ENCODE measurements at regions not wholly inside any gene's neighbourhood (a gene's known extent, or its start where the extent isn't known, plus 50 kb on each side); places are given as distances from the start of the nearest gene placed in this dataset.
"Not testable (repeated sequence)": the region's sequence is repeated elsewhere in the genome, so short reads cannot be mapped to it uniquely, and the experiment has no call there.

DNA sequence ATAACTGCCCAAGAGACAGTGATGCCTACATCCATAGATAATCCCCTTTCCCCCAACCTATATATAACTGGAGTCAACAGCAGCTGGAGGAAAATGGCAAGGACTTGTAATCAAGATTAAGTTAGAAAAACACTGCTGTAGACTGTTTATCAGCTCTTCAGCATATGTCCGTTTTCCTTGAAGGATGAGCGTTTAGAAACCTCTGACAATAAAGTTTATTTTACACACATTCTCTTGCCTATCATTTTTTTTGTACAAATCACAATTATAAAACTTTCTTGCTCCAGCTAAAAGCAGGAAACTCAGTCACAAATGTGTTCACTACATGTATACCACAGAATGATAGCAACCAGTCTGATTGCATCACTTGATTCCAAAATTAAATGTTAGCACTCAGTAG lies 50.8 kb downstream of the PPIAL4G start:
- H3K27ac ChIP-seq: peak overlapping the region; percentile 73 to 92
- H3K27me3 ChIP-seq; intact Hi-C loops (cut with DNase I; ENCODE audit: low total_unique reads); H3K4me1 ChIP-seq; DNase-seq (ENCODE audit: low spot score in 2 of 2); H3K9me3 ChIP-seq; H3K36me3 ChIP-seq: not testable (repeated sequence)
- peak overlapping the region in 1 of 3 donors; percentile 34 for H3K4me3 ChIP-seq

DNA sequence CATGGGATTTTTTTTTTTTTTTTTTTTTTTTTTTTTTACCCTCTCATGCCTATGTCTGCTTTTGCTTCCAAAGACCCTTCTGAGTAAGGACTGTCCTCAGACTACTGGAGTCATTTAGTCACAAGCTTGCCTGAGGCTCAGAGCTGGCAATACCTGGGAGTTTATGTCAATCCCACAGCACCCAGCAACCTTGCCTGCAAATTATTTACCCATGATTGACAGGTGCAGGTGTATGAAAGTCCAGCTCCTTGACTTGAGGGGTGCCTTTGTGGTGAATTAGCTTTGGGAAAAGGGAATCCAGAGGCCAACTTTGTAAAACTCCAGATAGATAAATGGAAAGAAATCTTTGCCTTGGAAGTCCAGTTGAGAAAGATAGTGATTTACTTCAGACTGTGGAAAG lies 53.2 kb downstream of the PPIAL4G start:
- H3K36me3 ChIP-seq; H3K4me1 ChIP-seq; intact Hi-C loops (cut with DNase I; ENCODE audit: low total_unique reads); DNase-seq (ENCODE audit: low spot score in 2 of 2); H3K27me3 ChIP-seq; H3K4me3 ChIP-seq; H3K9me3 ChIP-seq: not testable (repeated sequence)
- H3K27ac ChIP-seq: peak overlapping the region; percentile 52 to 55

DNA sequence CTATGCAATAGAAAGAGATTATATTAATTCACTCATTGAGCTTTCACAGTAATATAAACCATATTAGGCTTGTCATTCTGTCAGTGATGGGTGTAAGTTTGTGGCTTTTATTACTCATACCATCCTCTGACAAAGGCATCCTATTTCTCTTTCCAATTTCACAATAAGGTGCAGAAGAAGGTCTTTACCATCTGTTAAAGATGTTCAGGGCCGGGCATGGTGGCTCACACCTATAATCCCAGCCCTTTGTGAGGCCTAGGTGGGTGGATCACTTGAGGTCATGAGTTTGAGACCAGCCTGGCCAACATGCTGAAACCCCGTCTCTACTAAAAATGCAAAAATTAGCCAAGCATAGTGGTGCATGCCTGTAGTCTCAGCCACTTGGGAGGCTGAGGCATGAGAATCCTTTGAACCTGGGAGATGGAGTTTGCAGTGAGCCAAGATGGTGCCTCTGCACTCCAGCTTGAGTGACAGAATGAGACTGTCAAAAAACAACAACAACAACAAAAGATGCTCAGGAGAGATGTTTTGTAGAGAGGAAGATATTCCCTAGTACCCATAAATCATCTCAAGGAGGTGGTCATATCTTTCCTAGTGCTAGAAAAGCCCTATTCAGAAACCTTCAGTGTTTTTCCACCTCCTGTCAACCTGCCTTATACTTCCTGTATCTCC lies 56.0 kb downstream of the PPIAL4G start:
- intact Hi-C loops (cut with DNase I; ENCODE audit: low total_unique reads): not testable (repeated sequence)

DNA sequence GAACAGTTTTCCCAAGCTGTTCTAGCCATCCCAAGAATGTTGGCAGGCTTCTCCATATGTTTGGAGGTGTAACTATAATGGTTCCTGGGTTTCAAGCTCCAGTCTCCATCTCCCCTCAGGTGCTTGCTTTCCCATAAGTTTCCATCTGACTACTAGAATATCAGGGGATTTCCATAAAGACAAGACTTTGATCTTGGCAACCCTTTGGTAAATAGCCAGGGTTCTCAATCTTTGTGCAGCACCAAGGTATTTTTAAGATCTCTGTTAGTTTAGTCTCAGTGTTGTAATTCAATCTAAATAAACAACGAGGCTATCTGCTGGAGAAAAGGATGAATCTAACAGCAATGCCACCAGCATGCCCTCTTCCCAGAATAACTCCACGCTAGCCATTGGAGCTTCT lies 56.7 kb downstream of the PPIAL4G start:
- H3K9me3 ChIP-seq; intact Hi-C loops (cut with DNase I; ENCODE audit: low total_unique reads); DNase-seq (ENCODE audit: low spot score in 2 of 2); H3K36me3 ChIP-seq; H3K4me3 ChIP-seq; H3K27me3 ChIP-seq; H3K27ac ChIP-seq; H3K4me1 ChIP-seq: not testable (repeated sequence)

More for the DNA sequence above, 56.0 kb downstream of the PPIAL4G start:
- H3K9me3 ChIP-seq; H3K4me3 ChIP-seq; H3K27me3 ChIP-seq; H3K27ac ChIP-seq; H3K4me1 ChIP-seq; DNase-seq (ENCODE audit: low spot score in 2 of 2); H3K36me3 ChIP-seq: not testable (repeated sequence)

DNA sequence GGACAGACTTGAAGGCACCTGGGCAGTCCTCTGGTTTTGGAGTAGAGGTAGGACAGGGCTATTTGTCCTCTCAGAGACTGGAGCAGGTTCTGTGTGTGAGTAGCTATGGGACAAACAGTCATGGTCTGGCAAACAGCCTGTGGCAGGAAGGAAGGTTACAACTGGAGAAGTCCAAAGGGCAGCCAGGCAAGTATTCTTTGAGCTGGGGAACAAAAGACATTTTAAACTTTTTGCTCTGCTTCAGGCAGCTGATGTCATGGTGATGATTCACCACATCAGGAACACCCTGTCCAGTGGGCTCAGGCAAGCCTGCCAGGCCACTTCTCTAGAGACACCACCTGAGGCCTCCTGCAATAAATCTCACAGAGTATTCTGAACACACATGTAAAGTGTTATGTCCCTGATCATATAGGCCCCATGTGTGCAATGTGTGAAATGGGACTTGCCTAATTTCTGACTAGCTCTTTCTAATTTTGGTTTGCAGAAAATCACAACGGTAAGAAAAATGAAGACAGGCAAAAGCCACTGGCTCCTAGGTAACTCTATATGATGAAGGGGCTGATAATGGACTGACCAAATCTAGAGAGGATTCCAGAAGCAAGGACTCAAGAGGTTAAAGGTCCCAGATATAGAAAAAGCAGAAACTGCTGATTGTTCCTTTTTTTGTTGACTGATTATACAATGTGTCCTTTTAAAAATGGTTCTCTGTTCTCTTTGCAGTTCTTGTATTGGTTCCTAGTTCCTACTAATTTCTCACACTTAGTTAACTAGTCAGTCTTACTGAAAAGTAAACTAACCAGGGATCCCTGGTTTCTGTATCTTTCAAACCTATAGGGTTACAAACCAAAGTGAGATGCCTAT lies 58.7 kb downstream of the PPIAL4G start:
- H3K9me3 ChIP-seq; H3K4me1 ChIP-seq; intact Hi-C loops (cut with DNase I; ENCODE audit: low total_unique reads); H3K27me3 ChIP-seq; H3K4me3 ChIP-seq; H3K36me3 ChIP-seq: not testable (repeated sequence)
- peak overlapping the region; percentile 42 to 77 for H3K27ac ChIP-seq
- peak; percentile 65 to 80 for DNase-seq (ENCODE audit: low spot score in 2 of 2)

DNA sequence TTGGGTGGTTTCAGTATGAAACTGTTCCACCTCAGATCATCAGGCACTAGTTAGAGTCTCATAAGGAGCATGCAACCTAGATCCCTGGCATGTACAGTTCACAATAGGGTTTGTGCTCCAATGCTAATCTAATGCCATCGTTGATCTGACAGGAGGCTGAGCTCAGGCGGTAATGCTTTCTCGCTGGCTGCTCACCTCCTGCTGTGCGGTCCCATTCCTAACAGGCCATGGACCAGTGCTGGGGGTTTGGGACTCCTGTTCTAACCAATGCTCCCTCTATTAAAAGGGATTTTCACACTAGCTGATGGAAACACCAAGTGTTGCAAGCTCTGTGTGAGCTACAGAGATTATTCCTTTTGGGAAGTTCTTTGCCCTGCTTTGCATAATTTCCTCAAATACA lies 60.2 kb downstream of the PPIAL4G start:
- H3K9me3 ChIP-seq; H3K36me3 ChIP-seq; H3K4me3 ChIP-seq; DNase-seq (ENCODE audit: low spot score in 2 of 2); H3K27me3 ChIP-seq; intact Hi-C loops (cut with DNase I; ENCODE audit: low total_unique reads); H3K4me1 ChIP-seq: not testable (repeated sequence)
- peak overlapping the region; percentile 42 to 77 for H3K27ac ChIP-seq

DNA sequence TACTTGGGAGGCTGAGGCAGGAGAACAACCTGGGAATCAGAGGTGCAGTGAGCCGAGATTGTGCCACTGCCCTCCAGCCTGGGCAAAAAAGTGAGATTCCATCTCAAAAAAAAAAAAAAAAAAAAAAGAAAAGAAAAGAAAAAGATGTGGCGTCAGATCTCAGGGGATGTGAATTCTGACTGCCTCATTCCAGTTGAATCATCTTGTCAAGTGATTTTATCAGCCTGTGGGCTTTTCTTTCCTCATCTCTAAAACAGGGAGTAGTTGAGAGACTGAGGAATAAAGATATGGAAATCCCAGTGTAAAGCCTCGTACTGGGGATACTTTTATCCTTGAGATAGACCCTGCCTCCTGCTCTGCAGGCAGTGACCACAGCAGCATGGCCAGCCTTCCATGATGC lies 65.9 kb downstream of the PPIAL4G start:
- intact Hi-C loops (cut with DNase I; ENCODE audit: low total_unique reads): not testable (repeated sequence)

DNA sequence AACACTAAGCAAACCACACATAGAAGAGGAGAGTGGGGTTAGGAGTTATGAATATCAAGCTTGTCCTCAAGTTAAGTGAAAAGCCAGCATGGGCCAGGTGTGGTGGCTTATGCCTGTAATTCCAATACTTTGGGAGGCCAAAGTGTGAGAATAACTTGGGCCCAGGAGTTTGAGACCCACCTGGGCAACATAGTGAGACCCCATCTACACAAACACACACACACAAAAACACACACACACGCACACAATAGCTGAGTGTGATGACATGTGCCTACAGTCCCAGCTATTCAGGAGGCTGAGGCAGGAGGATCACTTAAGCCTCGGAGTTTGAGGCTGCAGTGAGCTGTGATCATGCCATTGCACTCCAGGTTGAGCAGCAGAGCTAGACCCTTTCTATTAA lies 69.7 kb downstream of the PPIAL4G start:
- H3K4me1 ChIP-seq; H3K27me3 ChIP-seq; H3K9me3 ChIP-seq; H3K36me3 ChIP-seq; H3K4me3 ChIP-seq; intact Hi-C loops (cut with DNase I; ENCODE audit: low total_unique reads); H3K27ac ChIP-seq; DNase-seq (ENCODE audit: low spot score in 2 of 2): not testable (repeated sequence)

More for the DNA sequence above, 65.9 kb downstream of the PPIAL4G start:
- DNase-seq (ENCODE audit: low spot score in 2 of 2); H3K27me3 ChIP-seq; H3K27ac ChIP-seq; H3K4me3 ChIP-seq; H3K36me3 ChIP-seq; H3K9me3 ChIP-seq; H3K4me1 ChIP-seq: not testable (repeated sequence)

DNA sequence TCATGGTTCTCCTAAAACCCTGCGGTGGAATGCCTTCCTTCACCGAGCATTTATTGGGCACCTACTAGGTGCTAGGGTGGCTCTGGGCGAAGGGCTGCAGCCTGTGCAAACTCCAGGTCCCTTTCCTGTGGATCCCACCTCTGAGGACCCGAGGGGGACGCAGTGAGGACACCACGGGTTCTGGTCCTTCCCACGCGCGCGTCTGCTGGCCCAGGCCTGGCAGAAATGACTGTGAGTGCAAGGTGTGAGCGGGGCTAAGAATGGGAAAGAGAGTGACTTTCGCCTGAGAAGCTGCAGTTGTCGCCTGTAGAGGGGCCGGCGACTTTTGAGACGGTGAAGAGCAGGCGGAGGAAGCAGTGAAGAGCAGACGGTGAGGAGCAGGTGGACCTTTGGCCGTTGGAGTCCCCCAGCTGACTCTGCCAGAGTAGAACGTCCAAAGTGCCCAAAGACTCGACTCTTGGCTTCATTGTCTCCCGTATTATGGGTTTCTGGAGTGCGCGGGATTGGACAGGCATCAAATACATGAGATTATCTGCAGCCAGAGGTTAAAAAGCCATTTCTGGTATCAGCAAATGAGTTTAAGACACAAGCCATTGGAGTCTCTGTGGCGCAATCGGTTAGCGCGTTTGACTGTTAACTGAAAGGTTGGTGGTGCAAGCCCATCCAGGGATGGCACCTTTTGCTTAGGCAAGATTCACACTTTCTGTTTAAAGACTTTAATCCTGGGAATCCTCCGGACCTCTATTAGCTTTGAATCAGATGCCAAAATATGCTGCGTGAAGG lies 78.1 kb downstream of the PPIAL4G start:
- H3K27ac ChIP-seq; H3K4me1 ChIP-seq; intact Hi-C loops (cut with DNase I; ENCODE audit: low total_unique reads); H3K27me3 ChIP-seq; DNase-seq (ENCODE audit: low spot score in 2 of 2); H3K9me3 ChIP-seq; H3K36me3 ChIP-seq; H3K4me3 ChIP-seq: not testable (repeated sequence)

DNA sequence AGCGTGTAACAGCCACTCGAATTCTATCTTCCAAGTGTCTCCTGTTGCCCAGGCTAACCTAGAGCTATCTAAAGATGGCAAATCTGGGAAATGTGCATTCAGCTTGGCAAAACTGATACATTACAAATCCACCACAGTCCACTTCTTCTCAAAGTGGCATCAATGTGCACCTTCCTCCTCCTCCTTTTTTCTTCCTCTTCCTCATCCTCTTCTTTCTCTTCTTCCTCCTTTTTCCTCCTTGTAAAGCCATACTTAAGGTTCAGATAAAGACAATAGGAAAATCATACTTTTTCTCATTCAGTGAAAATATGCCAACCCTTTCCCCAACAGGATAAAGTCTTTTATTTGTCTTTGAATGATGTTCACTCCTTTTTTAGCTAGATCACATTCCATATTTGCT lies 79.2 kb downstream of the PPIAL4G start:
- H3K27me3 ChIP-seq; intact Hi-C loops (cut with DNase I; ENCODE audit: low total_unique reads); H3K9me3 ChIP-seq; DNase-seq (ENCODE audit: low spot score in 2 of 2); H3K36me3 ChIP-seq; H3K4me1 ChIP-seq; H3K4me3 ChIP-seq; H3K27ac ChIP-seq: not testable (repeated sequence)

DNA sequence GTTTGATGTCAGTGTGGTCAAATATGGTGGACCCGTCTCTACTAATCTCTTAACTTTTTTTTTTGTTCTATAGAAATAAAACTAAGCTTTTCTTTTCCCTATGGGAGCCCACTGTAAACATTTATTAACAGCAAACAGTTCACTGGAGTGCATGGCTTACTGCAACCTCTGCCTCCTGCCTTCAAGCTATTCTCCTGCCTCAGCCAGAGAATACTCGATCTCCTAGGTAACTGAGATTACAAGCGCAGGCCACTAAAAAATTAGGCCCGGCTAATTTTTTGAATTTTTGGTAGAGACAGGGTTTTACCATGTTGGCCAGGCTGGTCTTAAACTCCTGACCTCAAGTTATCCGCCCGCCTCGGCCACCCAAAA lies 80.0 kb downstream of the PPIAL4G start:
- H3K27me3 ChIP-seq; intact Hi-C loops (cut with DNase I; ENCODE audit: low total_unique reads); H3K4me1 ChIP-seq; DNase-seq (ENCODE audit: low spot score in 2 of 2); H3K36me3 ChIP-seq; H3K9me3 ChIP-seq; H3K27ac ChIP-seq: not testable (repeated sequence)
- peak overlapping the region in 2 of 3 donors; percentile 65 to 81 for H3K4me3 ChIP-seq

All from breast epithelium (tissue), 4 donors.